ENCODE measurements at regions not wholly inside any gene's neighbourhood (a gene's known extent, or its start where the extent isn't known, plus 50 kb on each side); places are given as distances from the start of the nearest gene placed in this dataset.

DNA sequence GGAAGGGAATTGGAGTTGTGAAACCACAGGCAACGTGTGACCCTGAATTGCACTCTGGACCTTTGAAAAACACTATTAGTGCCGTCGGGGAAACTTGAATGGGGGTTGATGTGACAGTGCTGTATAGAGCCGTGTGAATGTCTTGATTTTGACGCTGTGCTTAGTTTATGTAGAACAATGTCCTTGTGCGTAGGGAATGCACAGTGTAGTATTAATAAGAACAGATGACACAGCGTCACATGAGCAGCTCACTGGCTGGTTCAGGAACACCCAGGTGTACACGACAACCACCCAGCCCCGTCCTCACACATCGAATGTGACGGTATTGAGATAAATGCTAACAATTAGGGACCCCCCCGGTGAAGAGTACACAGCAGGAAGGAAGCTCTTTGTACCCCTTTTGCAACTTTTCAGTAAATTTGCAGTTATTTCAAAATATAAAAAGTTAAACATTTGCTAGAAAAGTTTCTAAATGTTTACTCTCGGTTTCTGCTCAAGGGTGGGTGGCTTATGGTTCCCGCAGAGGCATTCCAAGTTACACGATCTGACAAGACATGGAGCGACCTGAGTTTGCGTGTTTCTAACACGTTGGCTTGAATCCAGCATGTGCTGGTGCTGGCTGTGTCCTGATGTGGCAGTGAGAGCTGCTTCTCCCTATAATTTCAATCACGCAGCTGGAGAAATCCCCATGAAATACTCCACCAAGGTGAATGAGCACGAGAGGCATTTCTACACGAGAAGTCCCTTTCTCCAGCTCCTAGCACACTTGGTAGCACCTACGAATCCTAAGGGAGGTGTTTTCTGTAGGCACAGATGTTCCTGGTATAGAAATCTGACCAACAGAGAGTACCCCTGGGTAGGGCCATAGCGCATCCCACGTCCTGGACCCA, 208.0 kb upstream of the EXOC2 start:
- TF ChIP-seq EZH2phosphoT487 (IDR thresholded peaks at IDR 0.05; ENCODE audit: insufficient read depth, low read depth): no peak
- no peak for TF ChIP-seq EZH2 (IDR thresholded peaks at IDR 0.05; ENCODE audit: insufficient read depth, poor library complexity, severe bottlenecking)

Measured in GM23248 (cell line).